Midbrain (tissue), 1 donor: ENCODE measurements at regions not wholly inside any gene's neighbourhood (a gene's known extent, or its start where the extent isn't known, plus 50 kb on each side); places are given as distances from the start of the nearest gene placed in this dataset.
"Not testable (repeated sequence)": the region's sequence is repeated elsewhere in the genome, so short reads cannot be mapped to it uniquely, and the experiment has no call there.

Experiments
- DNase-seq: peaks from one replicate; lab custom pipeline; 2025; lab: John Stamatoyannopoulos, UW

DNA sequence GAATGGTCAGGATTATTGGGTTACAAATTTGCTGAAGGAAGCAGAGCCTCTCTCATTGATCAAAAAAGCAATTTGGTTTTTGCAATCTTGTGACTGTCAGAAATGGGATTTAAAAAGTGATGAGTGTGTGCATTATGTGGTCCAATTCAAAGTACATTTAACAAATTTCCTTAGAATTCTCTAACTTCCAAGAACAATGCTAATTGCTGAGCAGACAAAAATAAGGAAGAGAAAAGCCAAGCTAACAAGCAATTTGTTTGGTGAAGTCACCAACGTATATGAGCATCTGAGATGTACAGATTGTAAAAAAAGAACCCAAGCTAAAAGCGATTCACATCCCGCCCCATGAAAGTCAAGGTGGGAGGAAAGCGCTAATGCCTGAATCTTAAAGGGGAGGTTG is 1643.9 kb downstream of the CDH8 start:
- no peak for DNase-seq

DNA sequence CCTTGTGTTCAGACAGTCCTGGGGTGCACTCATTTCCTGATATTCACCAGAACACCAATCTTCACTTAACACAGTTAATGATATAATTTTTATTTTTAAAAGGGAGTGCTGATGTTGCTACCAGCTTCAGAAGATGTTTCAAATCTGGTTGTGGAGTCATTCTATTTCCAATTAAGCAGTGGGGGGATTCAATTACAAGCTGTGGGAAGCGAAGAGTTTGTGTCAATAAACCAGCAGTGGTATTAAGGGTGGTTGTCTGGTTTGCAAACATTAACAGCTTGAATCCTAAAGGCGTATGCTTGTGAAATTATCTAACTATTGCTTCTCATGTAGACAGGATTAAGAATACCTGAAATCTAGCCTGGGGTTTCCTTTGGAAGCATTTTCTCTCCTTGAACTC is 1637.5 kb upstream of the GOT2 start:
- DNase-seq = no peak

DNA sequence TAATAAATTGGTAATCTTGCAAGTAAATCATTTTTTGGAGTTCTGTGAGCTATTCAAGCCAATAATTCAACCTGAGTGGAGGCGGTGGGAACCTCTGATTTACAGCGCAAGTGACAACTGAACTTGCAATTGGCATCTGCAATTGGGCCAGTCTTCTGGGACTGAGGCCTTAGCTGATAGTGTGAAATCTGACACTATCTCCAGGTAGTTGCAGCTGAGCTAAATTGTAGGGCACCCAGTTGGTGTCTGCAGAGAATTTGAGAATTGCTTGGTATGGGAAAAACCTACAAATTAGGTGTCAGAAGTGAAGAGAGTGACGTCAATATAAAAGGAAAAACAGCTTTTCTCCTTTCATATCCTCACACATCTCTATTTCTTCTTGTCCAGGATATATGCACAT is 1633.6 kb upstream of the GOT2 start:
- DNase-seq = no peak

DNA sequence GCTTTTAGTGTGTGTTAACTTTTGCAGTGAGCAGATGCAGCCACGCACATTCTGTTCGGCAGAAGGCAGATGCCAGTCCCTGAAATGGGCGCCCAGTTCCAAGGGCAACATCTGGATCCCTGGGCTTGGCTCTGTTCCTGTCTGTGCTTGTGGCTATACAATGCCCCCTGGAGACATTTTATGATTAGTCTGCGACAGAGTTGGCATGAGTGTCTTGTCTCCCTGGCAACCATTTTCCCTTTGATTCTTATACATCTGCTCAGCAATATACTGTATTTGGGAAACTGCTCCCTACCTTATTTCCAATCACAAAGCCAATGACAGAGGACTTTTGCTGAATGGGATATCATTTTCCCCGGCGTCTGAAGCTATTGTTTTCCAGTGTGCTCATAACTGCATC is 1629.5 kb upstream of the GOT2 start:
- DNase-seq = no peak

DNA sequence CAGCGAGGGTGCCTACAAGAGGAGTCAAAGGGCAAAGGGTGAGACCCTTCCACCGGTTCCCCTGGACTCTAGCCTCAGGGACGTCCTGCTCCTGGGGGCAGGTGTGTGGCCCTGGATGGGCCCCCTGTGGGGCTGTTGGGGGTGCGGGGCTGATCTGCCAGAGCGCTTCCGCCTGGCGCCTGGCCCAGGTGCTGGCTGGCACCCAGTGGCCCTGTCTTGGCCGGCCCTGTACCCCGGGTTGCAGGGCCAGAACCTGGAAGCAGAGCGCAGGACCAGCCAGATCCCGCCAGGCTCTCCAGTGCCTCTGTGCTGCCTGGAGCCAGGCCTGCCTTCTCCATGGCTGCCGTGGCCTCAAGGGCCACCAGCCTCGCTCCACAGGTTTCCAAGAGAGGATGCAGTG is 1625.8 kb upstream of the GOT2 start:
- not testable (repeated sequence) for DNase-seq

DNA sequence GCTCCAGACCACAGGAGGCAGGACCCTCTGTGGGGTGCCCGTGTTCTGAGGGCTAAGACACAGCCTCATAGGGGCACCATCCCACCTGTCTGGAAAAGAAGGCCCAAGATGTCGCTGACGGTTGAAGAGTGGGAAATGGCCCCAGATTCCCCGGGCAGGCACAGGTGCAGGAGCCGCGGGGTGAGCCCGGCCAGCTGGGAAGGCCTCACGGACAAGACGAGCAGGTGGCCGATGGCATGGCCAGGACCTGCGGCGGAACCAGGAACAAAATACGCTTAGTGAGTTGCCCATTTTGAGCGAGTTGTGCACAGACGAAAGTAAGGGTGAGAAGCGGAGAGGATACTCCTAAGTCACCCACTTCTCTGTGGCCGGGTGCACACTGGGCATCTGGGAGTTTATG is 1625.3 kb upstream of the GOT2 start:
- DNase-seq = not testable (repeated sequence)

DNA sequence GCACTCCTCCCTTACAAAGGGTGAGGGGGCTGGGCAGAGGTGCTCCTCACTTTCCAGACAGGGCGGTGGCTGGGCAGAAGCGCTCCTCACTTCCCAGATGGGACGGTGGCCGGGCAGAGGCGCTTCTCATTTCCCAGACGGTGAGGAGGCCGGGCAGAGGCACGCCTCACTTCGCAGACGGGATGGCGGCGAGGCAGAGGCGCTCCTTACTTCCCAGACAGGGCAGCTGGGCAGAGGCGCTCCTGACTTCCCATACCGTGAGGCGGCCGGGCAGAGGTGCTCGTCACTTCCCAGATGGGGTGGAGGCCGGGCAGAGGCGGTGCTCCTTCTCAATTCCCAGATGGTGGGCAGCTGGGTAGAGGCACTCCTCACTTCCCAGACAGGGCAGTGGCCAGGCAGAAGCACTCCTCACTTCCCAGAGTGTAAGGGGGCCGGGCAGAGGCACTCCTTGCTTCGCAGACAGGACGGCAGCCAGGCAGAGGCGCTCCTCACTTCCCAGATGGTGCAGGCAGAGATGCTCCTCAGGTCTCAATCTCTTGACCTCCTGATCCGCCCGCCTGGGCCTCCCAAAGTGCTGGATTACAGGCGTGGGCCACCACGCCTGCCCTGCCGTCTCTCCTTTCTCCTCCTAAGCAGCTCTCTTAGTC is 1623.9 kb upstream of the GOT2 start:
- DNase-seq = not testable (repeated sequence)

DNA sequence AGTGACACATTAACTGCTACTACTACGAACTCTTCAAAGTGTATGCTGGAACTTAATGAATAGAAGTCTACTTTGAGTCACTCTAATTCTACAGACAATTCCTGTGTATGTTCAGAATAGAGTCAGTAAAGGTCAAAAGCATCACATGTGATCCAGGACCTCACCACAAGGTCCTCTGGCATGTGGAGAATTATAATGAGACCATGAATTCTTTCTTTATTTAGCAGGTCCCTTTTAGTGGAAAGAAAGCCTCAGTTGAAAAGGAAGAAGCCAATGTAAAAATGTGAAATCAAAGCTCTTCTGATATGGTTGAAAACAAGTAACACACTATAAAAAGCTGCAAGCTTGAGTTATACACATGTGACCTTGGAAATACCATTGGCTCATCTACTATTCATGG is 1612.1 kb upstream of the GOT2 start:
- no peak for DNase-seq

DNA sequence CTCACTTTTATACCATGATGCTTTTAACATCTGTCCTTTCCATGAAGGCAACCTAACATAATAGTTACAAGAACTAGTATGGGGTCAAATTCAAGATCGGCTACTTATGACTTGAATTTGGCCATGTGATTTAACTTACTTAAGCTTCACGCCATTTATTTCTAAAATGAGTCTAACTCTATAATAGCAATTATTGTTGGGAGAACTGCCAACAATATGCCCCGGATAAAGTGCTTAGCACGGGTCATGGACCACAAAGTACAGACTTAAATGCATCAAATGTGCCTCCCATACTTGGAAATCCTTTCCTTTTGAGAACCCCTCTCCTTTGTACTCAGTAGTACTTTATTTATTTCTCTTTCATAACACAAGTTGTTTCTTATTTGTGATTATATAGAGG is 1603.6 kb upstream of the GOT2 start:
- DNase-seq = no peak

DNA sequence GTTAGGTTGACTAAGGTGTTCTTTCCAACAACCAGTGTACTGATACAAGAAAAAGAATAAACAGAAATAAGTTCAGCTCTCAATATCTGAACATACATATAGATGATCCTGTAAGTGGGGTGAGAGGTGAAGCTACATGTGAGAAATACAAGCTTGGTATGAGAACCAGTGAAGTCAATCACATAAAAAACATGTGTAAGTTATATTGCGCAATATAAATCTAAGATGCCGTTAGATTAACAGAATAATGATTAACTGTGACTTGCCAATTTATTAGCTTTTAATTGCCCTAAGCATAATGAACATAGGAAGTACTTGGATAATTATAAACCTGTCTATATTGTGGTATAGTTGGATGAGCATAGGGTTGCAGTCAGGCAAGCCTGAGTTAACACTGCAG is 1597.1 kb upstream of the GOT2 start:
- DNase-seq = no peak

DNA sequence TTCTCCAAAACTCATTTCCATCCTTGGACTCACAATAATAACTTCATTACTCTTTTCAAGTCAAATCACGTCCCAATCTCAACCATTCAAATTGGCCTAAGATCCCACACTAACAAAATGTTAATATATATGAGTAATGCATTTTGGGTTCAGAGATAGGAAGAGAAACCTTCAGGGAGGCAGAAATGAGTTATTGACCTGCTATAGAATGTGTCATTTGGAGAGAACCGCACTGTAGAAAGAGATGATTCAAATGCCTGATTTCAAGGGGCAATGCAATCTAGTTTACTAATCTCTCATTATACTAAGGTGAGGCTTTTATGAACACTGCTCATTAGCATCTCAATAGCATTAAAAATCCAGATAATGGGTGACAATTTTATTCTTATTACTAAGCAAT is 1595.0 kb upstream of the GOT2 start:
- no peak for DNase-seq

DNA sequence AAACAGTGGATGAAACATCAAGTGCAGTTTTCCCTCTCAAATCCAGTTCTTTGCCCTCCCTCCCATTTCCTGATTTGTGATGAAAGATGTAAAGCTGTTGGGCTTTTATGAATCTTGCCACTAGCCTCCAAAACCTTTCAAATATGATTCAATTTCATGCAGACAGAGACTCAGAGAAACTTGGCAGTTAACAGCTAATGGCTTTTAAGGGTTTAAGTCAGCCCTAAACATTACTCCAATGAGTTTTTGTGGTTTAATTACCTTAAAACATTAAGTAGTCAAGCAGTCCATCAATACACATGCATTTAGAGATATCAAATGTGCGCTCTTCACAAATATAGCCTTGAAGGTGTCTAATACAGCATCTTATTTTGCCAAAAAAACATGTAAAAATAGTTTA is 1594.0 kb upstream of the GOT2 start:
- no peak for DNase-seq

DNA sequence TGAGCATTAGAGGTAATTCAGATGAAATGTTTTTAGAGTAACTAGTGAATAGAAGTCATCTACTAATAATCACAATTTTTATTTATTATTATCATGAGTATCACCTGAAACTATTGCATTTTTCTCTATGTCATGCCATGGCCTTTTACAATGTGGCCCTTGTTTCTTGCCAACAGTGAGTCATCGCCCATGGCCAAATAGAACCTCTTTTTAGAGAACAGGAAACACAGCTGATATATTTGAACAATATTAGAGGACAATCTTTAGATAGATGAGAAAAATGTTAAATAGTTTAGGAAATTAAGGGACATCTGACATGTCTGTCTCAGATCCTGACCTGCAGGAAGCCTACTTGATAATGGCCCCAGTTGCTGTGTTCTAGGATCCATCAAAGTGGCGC is 1584.4 kb upstream of the GOT2 start:
- no peak for DNase-seq

DNA sequence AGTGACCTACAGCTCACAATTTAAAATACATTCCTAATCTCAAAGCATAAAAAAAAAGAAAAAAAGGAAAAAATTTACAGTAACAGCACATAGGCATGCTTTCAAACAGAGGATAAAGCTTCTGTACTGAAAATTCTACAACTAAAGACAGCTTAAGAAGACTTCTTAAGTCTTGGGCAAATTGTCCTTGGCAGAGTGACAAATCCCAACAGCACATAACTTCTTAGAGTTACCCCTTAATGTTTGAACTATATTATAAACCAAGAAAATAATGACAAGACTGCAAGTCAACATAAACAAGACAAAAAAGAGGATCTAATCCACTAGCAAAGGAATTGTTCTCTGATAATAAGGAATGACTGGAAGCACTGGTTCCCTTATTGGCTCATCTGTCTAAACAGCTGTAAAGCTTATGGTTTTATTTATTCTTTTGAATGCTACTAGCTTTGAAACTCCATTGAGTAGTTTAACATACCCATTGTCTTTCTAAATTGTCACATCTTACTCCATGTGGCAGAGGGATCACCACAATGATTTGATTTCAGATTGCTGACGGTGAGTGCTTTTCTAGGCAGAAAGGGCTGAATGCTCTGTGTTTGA is 1576.8 kb upstream of the GOT2 start:
- DNase-seq = no peak

DNA sequence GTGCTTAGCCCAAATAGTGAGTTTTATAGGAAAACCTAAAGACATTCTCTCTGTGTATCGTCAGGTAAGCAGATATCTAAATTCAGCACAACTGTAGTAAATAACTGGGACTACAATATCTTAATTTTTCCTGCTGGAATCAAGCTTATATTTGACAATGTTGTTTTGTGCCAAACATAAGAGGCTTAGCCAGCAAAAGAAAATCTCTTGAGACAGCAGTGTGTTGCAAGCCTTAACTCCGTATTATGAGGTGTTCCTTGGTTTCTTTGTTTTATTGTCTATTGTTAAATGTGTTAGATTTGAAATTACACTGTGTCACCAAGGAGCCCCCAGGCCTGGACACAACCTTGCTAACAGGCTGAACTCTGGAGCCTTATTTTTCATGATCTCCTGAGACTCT is 1570.6 kb upstream of the GOT2 start:
- DNase-seq = no peak

DNA sequence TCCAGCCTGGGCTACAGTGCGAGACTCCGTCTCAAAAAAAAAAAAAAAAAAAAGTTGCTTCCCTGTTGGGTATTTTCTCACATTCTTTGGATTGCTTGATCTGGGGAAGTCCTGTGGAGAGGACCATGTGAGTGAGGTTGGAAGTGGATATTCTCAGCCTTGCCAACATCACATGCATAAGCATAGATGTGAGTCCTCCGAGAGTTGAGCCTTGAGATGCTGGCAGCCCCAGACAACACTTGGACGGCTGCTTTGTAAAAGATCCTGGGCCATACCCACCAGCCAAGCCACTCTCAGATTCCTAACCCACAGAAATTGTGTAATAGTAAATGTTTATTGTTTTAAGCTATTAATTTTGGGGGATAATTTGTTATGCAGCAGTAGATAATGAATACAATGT is 1570.0 kb upstream of the GOT2 start:
- DNase-seq = no peak

DNA sequence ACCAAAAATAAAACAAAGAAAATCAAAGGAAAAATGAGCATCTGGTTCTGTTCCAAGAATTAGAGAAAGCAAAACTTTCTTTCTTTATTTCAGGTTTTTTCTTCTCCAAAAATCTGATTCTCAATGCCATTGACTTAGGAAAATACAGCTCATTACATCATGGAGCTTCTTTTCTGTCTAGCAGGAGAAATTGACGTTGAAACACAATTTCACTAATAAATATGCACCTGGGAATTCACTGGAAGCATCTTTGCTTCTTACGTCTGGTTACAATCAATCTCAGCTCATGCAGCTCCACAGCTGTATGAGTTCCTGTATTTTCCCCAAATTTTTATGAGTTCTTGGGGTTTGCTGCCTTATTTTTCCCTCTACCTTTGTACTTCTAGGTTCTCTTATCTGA is 1568.6 kb upstream of the GOT2 start:
- DNase-seq = no peak

DNA sequence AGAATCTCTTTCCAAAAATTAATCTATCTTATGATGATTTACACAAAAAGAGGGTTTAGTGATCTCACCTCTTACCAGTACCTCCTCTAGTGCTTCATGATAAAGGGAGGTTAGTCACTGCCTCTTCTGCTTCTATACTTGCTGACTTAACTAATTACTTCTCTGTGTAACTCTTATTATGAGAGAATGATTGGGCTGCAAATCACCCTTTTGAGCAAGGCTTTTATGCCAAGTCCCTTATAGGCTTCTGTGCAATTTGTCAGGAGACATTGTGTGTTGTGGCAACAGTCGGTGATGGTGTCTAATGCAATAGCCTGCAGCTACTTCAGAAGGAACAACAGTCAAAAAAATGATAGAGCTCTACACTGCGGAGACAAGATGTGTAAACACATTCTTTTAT is 1568.1 kb upstream of the GOT2 start:
- no peak for DNase-seq

DNA sequence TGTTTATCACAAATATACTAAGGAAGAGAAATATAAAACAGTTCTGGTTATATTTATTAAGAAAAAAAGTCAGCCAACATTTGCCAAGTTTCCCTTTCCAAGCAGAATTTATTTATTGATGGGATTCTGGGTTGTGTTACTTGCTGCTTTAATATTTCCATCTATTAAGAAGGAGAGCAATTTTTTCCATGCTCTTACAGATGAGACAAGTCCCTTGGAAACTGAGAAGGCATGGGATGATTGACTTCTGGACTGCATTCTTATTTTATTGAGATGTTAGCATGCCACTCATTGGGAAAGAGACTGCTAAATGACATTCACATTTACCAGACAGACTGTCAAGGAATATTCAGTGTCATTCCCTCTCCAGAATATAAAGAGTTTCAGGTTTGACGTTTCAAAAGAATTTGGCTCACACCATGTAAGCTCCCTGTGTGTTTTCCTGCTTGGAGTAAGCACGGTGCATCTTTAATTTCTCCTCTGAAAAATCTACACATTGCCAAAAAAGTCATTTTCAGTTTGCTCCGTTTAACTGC is 1565.2 kb upstream of the GOT2 start:
- no peak for DNase-seq

DNA sequence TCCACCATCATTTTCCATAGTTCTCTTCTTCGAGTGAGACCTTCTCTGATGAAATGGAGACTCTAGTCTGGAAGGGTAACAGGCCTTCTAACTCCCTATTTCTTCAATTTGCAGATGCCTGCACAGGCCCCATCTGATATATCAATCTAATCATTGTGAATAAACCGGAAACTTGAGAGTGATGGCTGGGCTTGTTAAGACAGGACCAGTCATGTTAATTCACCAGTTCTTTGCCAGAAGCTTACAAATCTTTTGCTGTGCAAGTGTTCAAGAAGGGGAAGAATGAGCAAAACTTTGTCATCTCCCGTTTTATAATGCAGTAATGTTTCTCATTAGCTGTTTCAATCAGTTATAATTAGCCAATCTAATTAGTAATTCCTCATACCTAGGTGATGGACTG is 1561.3 kb upstream of the GOT2 start:
- DNase-seq = no peak

DNA sequence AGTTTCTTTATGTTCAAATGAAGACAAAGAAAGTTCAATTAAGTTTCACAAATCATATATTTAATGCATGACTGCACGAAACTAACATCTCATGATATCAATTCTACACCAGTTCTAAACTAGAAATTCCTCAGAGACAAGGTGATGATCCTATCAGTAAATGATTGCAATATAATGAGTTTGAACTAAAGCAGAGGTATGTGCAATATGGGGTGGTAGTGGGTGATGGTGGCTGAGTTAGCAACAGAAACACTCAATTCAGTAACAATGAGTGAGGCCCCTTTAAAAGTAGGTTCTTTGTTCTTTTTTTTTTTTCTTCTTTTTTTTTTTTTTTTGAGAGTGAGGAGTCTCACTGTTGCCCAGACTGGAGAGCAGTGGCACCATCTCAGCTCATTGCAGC is 1551.7 kb upstream of the GOT2 start:
- no peak for DNase-seq

DNA sequence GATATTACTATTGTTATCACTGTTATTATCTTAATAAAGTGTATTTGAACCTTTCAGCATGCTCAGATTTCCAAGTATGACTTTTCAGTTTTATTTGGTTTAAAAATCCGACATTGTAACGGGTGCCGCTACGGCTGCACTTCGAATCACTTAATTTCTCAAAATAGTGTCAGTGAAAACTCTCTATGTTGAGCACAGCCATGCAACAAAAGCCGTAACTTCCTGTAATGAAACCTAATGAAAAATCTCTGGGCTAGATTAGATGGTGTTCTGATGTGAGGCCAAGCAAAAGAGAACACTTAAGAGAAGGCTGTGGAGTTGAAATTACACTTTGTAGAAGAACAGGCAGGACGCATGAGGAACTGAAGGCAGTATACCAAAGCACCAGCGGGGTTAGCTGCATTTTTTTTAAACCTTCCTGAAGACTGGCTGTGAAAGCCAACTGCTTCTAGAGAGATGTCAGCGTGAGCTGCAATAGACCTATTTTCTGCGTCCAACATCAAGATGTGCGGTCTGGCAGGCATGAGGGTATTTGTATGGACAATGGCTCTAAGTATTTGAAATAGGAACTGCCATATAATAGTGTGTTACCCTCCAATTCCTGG is 1545.0 kb upstream of the GOT2 start:
- no peak for DNase-seq

DNA sequence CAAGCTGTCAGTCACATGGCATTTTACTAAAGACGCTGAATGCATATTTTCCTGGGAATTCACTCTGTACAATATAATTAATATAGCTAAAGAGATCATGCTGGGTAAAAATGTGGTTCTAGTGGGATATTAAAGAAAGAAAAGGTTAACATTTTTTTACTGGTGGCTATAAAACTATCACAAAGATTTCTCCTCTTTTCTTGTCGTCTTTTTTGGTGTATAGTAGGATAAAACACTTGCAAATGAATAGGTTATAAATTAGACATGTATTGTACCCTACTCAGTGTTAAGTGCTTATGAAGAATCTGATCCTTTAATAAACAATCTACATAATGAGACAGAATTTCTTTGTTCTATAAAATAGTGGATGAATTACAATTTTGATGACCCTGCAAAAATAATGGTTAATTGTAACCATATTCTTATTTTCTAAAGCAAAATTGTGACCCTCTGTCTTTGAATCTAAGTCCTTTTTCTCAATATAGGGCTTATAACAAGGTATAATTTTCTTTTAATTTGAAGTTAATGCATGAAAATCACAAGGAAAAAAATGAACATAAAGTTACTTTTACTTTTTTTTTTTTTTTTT is 1540.4 kb upstream of the GOT2 start:
- no peak for DNase-seq
